HCT116 (cell line): ENCODE measurements at regions not wholly inside any gene's neighbourhood (a gene's known extent, or its start where the extent isn't known, plus 50 kb on each side); places are given as distances from the start of the nearest gene placed in this dataset.

ENCODE experiments used
- CTCF ChIP-seq, 3 experiments: fragments of 200-600 bp in 1 of 3; sonication (generic) in 1 of 3; IDR thresholded peaks in 2 of 3; conservative IDR thresholded peaks in 1 of 3; 2 replicates each; pipeline ENCODE4 v1.5.1; 2012 to 2017; ENCODE audit warnings: low read depth in 2 of 3, low read length in 2 of 3, antibody characterized with exemption in 1 of 3, borderline replicate concordance in 1 of 3, control low read depth in 1 of 3, mild to moderate bottlenecking in 1 of 3, mixed read lengths in 1 of 3, mixed run types in 1 of 3, moderate library complexity in 1 of 3; ENCODE audit not compliant: insufficient read depth in 1 of 3
- MAX ChIP-seq: IDR thresholded peaks from 2 replicates; pipeline ENCODE4 v1.6.1; 2012

GRCh38 chr4:57719456-57719855, 609.3 kb upstream of the IGFBP7 start:
- TF ChIP-seq CTCF (IDR thresholded peaks at IDR 0.05 in 2 of 3, conservative IDR thresholded peaks at IDR 0.05 in 1 of 3; ENCODE audit: borderline replicate concordance in 1 of 3, insufficient read depth in 1 of 3, low read depth in 2 of 3, low read length in 2 of 3) (no peak), MAX (no peak)
